Dermis microvascular lymphatic vessel endothelial cell (primary cell): ENCODE measurements at regions not wholly inside any gene's neighbourhood (a gene's known extent, or its start where the extent isn't known, plus 50 kb on each side); places are given as distances from the start of the nearest gene placed in this dataset.

Experiments used
- DNase-seq, 2 donors: peaks; one replicate each; pipeline versions ENCODE4 v3.0.0 to v3.0.0-alpha.2; 2010; ENCODE audit warnings: low read depth in 2 of 2

- no peak for DNase-seq
These were observed 392.9 kb upstream of the LRATD1 start for GRCh38 chr2:14239605-14240004.

- no peak for DNase-seq
These were observed 391.6 kb upstream of the LRATD1 start for GRCh38 chr2:14240868-14241267.

- no peak for DNase-seq
These were observed 386.6 kb upstream of the LRATD1 start for GRCh38 chr2:14245901-14246300.

GRCh38 chr2:14255135-14255820 lies 377.2 kb upstream of the LRATD1 start:
- no peak for DNase-seq

GRCh38 chr2:14256890-14257289 lies 375.6 kb upstream of the LRATD1 start:
- DNase-seq, result no peak

GRCh38 chr2:14257801-14258507 lies 374.6 kb upstream of the LRATD1 start:
- DNase-seq, result no peak

- no peak for DNase-seq
These were observed 370.7 kb upstream of the LRATD1 start for GRCh38 chr2:14261771-14262170.

GRCh38 chr2:14263053-14263452 lies 369.5 kb upstream of the LRATD1 start:
- no peak for DNase-seq

GRCh38 chr2:14270036-14270582 lies 362.4 kb upstream of the LRATD1 start:
- no peak for DNase-seq

GRCh38 chr2:14272396-14273075 lies 360.0 kb upstream of the LRATD1 start:
- DNase-seq, result no peak

- no peak for DNase-seq
These were observed 358.9 kb upstream of the LRATD1 start for GRCh38 chr2:14273650-14274049.

GRCh38 chr2:14284244-14284643 lies 348.3 kb upstream of the LRATD1 start:
- no peak for DNase-seq

GRCh38 chr2:14285812-14286211 lies 346.7 kb upstream of the LRATD1 start:
- no peak for DNase-seq

GRCh38 chr2:14288016-14288415 lies 344.5 kb upstream of the LRATD1 start:
- no peak for DNase-seq

GRCh38 chr2:14292964-14293363 lies 339.6 kb upstream of the LRATD1 start:
- no peak for DNase-seq

- no peak for DNase-seq
These were observed 335.2 kb upstream of the LRATD1 start for GRCh38 chr2:14297340-14297739.

GRCh38 chr2:14297906-14298305 lies 334.6 kb upstream of the LRATD1 start:
- DNase-seq, result no peak

GRCh38 chr2:14301331-14301730 lies 331.2 kb upstream of the LRATD1 start:
- DNase-seq, result no peak

- DNase-seq, result no peak
These were observed 329.0 kb upstream of the LRATD1 start for GRCh38 chr2:14303366-14304115.

- DNase-seq, result no peak
These were observed 328.2 kb upstream of the LRATD1 start for GRCh38 chr2:14304326-14304725.

GRCh38 chr2:14306268-14306861 lies 326.2 kb upstream of the LRATD1 start:
- no peak for DNase-seq
